Spleen (tissue), 7 donors: ENCODE measurements at regions not wholly inside any gene's neighbourhood (a gene's known extent, or its start where the extent isn't known, plus 50 kb on each side); places are given as distances from the start of the nearest gene placed in this dataset.

ENCODE experiments used
- POLR2A ChIP-seq, 3 donors: fragments of 450-650 bp; IDR thresholded peaks; one replicate each; pipeline ENCODE4 v1.5.1; 2017; ENCODE audit warnings: antibody characterized with exemption in 3 of 3, mild to moderate bottlenecking in 1 of 3
- TF ChIP-seq, protein P1 (sequence below), 11 experiments: fragments of 200-600 bp in 7 of 11; fragments of 450-650 bp in 4 of 11; sonication (generic) in 4 of 11; IDR thresholded peaks in 8 of 11; conservative IDR thresholded peaks in 3 of 11; 1 replicate in 7 of 11; 2 replicates in 4 of 11; pipeline versions ENCODE4 v1.4.0 to v1.8.0; 2016 to 2021; ENCODE audit warnings: antibody characterized with exemption in 11 of 11, inconsistent platforms in 4 of 11, mild to moderate bottlenecking in 1 of 11
- donor health status: DM: no; HTN: no; CAD: no; lungs with moderate emphysema.
- donor health status: DM: no; HTN: no; CAD: no.
- donor health status: DM: no; HTN: no; CAD: no.

DNA sequence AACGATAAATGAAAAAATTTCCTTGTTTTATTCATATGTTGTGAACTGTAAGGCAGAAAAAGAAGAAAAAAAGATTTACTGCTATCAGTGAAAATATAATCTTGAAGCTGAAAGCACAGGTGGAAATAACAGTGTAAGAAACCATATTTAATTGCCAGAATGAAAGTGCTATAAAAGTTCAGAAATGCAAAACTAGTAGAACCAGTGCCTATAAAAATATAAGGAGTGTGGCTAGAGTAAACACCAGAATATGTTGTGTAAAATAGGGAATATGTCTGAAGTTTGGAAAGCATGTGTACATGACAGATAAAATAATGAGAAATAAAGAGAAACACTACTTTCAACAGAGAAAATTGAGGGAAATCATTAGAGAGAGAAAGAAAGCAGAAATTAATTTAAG is 350.5 kb upstream of the NPSR1 start:
- TF ChIP-seq, protein P1, sequence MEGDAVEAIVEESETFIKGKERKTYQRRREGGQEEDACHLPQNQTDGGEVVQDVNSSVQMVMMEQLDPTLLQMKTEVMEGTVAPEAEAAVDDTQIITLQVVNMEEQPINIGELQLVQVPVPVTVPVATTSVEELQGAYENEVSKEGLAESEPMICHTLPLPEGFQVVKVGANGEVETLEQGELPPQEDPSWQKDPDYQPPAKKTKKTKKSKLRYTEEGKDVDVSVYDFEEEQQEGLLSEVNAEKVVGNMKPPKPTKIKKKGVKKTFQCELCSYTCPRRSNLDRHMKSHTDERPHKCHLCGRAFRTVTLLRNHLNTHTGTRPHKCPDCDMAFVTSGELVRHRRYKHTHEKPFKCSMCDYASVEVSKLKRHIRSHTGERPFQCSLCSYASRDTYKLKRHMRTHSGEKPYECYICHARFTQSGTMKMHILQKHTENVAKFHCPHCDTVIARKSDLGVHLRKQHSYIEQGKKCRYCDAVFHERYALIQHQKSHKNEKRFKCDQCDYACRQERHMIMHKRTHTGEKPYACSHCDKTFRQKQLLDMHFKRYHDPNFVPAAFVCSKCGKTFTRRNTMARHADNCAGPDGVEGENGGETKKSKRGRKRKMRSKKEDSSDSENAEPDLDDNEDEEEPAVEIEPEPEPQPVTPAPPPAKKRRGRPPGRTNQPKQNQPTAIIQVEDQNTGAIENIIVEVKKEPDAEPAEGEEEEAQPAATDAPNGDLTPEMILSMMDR (IDR thresholded peaks at IDR 0.05 in 8 of 11, conservative IDR thresholded peaks at IDR 0.05 in 3 of 11), result no peak
- TF ChIP-seq POLR2A (IDR thresholded peaks at IDR 0.05), result no peak
